ENCODE measurements at regions not wholly inside any gene's neighbourhood (a gene's known extent, or its start where the extent isn't known, plus 50 kb on each side); places are given as distances from the start of the nearest gene placed in this dataset.

DNA sequence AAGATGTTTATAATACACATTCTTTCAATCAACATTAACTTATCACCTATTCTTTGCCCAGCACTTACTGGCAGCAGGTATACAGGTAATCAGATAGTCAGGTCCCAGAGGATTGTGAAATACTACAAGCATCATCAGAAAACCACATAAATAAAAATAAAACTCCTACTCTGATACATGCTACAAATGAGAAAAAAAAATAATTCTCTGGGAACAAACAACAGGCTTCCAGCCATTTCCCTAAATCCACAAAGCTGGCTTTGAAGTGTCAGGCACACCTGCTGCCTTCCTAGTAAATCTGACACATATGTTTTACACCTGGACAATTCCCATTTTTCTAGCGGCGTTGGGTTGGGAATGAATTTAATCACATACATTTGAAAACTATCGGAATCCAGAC, 384.5 kb upstream of the CDH4 start:
- no peak for TF ChIP-seq ZFX (IDR thresholded peaks at IDR 0.05)
- TF ChIP-seq, protein P1, sequence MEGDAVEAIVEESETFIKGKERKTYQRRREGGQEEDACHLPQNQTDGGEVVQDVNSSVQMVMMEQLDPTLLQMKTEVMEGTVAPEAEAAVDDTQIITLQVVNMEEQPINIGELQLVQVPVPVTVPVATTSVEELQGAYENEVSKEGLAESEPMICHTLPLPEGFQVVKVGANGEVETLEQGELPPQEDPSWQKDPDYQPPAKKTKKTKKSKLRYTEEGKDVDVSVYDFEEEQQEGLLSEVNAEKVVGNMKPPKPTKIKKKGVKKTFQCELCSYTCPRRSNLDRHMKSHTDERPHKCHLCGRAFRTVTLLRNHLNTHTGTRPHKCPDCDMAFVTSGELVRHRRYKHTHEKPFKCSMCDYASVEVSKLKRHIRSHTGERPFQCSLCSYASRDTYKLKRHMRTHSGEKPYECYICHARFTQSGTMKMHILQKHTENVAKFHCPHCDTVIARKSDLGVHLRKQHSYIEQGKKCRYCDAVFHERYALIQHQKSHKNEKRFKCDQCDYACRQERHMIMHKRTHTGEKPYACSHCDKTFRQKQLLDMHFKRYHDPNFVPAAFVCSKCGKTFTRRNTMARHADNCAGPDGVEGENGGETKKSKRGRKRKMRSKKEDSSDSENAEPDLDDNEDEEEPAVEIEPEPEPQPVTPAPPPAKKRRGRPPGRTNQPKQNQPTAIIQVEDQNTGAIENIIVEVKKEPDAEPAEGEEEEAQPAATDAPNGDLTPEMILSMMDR (conservative IDR thresholded peaks at IDR 0.05), result no peak
